IPS DF 4.7 (cell line): ENCODE measurements at regions not wholly inside any gene's neighbourhood (a gene's known extent, or its start where the extent isn't known, plus 50 kb on each side); places are given as distances from the start of the nearest gene placed in this dataset.
"Not testable (repeated sequence)": the region's sequence is repeated elsewhere in the genome, so short reads cannot be mapped to it uniquely, and the experiment has no call there.

Experiments
- DNase-seq: peaks from one replicate; pipeline ENCODE4 v3.0.0-alpha.2; 2013; ENCODE audit warnings: low spot score; ENCODE audit errors: extremely low read depth

- DNase-seq = no peak
These were observed 853.4 kb downstream of the NCAM2 start for GRCh38 chr21:21851657-21852056.

DNA sequence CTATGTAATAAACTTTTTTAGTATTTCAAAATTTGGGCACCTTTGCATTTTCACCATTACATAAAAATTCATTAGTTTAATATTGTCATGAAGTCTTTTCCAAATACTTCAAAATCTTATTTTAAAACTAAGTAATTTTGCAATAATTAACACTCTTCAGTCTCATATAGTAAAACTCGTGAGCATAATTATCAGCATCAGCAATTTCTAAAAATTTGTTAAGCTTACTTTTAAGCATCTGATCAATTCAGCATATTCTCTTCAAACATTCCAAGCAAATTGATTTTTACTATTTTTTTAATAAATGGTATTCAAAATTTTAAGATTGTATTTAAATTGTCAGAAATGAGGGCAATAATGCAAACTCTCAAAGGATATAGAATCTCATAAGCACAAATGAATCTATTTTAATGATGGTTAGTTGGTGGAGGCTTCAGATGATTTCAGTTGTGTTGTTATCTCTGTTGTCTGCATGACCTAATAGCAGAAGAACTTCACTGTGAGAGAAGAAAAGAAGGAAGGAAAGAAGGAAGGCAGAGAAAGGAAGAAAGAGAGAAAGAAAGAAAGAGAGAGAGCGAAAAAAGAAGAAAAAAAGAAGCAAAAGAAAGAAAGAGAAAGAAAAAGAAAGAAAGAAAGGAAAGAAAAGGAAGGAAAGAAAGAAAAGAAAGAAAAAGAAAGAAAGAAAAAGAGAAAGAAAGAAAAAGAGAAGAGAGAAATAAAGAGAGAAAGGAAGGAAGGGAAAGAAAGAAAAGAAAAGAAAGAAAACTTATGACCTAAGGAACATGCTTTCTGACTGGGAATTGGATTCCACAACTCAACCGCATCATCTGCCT, 860.5 kb downstream of the NCAM2 start:
- no peak for DNase-seq

GRCh38 chr21:21860888-21861287, 862.7 kb downstream of the NCAM2 start:
- DNase-seq = no peak

- DNase-seq = no peak
These were observed 866.2 kb downstream of the NCAM2 start for GRCh38 chr21:21864321-21864840.

DNA sequence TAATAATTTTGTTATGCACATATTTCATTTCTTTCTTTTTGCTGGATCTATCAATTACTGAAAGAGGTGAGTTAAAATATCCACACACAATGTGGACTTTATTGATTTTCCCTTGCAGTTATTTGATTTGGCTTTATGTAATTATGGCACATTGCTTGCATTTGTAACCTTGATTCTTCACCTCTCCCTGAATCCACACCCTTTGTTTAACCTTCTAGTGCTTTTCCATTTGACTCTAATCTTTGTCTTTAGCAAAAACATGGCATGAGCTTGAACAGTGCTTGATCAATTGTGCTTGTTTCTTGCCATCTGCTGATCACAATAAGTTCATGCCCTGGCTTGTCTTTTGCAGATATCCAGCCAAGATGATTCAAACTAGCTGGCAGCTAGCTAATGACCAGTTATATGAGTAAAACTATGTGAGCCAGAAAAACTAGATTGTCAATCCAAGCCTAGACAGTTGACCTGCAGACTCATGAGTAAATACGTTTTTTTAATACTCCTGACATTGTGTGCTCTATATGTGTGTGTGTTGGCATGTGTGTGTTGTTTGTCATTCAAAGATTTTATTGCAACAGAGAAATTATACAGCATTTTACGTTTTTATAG, 899.2 kb downstream of the NCAM2 start:
- no peak for DNase-seq

DNA sequence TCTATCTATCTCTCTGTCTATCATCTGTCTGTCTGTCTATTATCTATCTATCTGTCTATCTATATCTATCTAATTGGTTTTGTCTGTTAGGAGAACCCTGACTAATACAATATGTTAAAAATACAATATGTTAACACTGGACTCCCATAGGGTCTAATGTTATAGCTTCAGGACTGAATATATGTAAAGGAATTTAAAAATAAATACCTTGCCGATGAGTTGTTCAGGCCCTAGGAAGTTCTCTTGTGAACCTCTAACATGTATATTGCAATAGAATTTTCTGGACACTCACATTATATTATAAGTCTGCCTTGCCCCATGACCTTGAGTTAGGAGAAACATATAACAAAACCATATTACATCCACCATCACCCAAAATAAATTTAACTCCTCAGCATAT, 900.6 kb downstream of the NCAM2 start:
- DNase-seq = no peak

- not testable (repeated sequence) for DNase-seq
These were observed 904.2 kb downstream of the NCAM2 start for GRCh38 chr21:21902416-21902815.

DNA sequence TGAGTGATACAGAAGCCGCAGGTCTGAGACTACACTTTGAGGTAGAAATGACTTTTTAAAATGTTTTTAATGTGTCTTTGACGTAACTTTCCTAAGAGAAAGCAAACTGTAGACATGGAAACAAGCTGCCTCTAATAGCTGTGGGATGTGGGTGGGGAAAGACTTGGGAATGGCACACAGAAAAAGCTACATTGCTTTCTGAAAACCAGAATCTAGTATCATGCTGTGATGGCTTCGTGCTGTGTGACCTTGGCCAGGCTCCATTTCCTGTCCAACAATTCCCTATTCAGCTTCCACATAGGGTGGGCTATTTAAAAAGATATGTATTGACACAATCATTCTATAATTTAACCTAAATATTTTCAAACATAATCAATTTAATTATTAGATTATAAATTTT, 909.1 kb downstream of the NCAM2 start:
- no peak for DNase-seq

DNA sequence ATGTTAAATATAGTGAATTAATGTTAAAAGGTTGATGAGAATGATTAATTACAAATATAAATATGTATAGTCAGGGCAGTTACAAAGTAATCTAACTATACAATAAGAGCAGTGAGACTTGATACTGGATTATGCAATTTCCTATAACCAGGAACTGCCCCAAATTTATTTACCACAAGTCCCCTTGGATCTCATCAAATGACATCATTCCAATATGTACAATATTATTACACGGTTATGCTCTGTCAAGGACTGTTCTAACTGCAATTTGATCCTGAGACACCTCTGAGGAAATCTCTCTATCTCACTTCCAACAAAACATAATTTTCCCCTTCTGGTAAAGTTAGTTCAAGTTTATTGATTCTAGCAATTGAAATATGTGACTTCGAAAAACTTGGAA, 917.6 kb downstream of the NCAM2 start:
- DNase-seq = no peak

GRCh38 chr21:21921410-21922232, 923.4 kb downstream of the NCAM2 start:
- no peak for DNase-seq

GRCh38 chr21:21929226-21929625, 931.0 kb downstream of the NCAM2 start:
- no peak for DNase-seq

DNA sequence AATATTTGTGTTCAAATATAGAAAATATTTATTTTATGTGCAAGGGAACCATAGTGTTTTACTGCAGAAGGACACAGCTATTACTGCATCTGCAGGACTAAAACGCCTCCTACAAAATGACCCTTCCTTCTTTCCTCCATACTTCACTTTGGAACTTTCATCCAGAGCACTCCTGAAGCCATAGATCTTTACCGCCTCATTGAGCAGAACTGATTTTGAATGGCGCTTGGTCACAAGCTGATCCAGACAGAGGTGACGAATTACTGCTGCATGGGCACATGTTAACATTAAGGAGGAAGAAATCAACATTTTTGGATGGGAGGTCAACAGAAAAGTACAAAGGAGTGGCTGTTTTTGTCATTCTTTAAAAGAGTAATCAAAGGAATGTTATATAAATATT, 931.6 kb downstream of the NCAM2 start:
- DNase-seq = no peak

DNA sequence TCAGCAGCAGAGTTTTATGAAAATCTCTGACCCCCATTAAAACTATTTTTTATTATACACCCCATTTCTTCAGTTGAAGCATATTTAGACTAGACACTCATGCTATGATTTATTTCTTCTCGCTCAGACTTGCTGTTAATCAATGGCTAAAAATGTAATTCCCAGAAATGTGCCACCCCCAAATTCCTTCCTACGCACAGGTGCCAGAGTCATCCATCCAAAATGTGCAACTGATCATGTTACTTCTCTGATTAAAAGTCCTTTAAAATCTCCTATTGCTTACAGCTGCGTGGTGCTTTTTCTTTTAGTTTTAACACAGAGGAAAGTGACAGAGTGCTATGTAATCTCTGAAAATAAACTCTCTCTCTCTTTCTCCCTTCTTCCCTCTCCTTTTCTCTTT, 954.4 kb downstream of the NCAM2 start:
- DNase-seq = no peak

- no peak for DNase-seq
These were observed 957.0 kb downstream of the NCAM2 start for GRCh38 chr21:21955204-21955603.

DNA sequence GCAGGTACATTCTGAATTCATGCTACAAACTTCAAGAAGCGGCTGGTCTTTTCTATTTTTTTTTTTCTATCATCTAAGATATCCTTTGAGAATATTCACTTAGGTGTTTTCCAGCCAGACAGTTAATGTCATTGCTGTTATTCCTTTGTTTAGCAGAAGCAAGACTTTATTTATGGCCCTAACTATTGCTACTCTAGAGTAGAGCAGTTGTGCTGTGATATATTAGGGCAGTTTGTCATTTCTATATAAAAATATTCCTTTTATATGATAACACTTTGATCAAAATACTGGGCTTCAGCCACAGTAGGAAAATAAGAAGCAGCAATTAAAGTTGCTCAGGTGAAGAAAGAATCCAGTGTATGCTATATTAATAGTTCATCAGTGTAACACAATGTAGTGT, 959.3 kb downstream of the NCAM2 start:
- DNase-seq = no peak

DNA sequence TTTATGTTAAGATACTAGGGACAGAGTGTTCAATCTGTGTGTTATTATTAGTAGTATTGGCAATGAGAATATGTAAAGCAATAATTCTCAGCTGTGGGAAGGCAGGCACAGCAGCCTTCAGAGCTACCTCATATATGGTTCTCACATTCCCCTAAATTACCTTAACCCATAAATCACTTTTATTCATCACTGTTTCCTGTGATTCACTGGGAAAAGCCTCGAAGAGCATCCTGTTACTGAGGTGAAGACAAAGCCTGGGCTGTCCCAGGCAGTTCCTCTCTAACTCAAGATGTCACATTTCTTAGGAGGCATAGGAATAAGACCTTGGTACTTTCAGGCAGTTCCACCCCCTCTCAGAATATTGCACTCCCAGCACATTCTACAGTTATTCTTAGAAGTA, 965.7 kb downstream of the NCAM2 start:
- no peak for DNase-seq

DNA sequence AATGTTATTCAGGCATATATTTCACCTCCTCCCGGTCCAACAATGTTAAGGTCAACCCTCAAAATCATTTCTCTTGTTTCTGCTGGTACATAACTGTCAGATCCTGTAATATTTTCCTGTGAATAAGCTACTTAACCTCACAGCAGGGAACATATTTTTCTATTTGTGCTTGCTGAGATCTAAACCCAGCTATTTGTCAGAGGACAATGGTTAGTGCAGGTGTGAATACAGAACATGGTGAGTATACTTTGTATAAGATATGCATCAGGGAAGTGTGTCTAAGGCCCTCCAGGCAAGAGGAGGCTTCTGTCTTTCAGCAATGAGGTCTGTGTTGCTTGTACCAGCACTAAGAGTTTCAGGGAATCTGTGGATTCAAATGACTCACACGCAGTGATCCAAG, 970.6 kb downstream of the NCAM2 start:
- DNase-seq = no peak

DNA sequence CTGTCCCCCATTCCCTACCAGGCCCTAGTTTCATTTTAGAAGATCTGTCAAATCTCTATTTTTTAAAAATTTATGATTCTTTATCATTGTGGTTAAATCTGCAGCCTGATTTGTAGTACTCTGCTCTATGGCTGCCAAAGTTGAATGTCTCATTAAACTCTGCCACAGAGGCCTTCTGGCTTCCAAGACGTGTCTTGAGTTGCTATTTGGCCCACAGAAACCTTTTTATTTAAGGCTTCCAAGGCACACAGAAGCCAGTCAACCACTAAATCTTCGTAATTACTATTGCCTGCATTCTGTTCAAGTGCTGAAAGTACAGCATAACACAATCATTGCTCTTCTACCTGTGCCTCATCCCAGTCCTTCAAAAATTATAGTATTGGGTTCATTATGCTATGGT, 971.0 kb downstream of the NCAM2 start:
- no peak for DNase-seq

DNA sequence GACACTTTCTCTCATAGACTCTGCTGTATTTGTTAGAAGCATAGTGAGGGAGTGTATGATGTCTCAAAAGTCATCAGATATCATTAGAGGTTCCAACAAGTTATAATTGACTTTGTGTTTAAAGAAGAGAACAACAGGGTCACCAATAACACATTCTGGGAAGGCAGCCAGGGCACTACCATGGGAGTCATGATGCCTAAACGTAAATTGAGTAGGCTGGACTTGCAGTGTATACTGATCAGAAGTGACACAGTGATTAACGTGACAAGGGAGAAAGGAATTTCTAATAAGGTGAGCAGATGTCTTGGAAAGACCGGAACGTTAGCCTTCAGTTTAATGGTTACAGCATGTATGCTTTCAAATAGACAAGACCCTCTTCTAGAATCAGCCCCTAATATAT, 973.2 kb downstream of the NCAM2 start:
- no peak for DNase-seq

DNA sequence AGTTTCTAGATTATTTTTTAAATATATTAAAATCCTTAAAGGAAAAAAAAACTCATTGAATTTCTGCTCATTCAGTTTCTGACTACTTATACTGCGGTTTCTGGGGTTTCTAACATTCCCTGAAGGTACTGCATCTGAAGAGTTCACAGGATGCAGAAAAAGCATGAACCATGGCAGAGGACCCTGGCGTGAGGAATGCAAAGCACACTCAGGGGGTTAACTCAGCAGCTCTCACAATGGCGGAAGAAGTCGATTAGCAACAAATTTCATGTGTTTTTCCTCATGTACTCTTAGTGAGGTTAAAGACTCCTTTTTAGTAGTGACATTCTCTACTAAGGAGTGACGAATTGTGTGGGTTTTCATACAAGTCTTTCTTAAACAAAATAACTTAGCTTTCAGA, 975.6 kb downstream of the NCAM2 start:
- DNase-seq = no peak

DNA sequence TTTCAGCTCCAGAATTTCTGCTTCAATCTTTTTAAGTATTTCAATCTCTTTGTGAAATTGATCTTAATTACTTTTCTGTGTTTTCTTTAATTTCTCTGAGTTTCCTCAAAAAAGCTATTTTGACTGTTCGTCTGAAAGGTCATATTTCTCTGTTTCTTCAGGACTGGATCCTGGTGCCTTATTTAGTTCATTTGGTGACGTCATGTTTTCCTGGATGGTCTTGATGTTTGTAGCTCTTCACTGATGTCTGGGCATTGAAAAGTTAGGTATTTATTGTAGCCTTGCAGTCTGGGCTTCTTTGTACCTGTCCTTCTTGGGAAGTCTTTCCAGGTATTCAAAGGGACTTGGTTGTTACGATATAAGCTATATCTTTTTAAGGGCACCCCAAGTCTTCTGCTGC, 998.7 kb downstream of the NCAM2 start:
- DNase-seq = no peak
